Fibroblast of lung (primary cell): ENCODE measurements at regions not wholly inside any gene's neighbourhood (a gene's known extent, or its start where the extent isn't known, plus 50 kb on each side); places are given as distances from the start of the nearest gene placed in this dataset.

ENCODE experiments used
- DNase-seq, 2 donors: peaks; one replicate each; pipeline versions ENCODE4 v3.0.0 to v3.0.0-alpha.2; 2010; ENCODE audit warnings: low read depth in 2 of 2
- H2AFZ ChIP-seq: 2 replicates; pipeline ENCODE4 v1.5.1; 2012; ENCODE audit warnings: low read length, control low read depth, inconsistent platforms
- H3K27ac ChIP-seq: 2 replicates; pipeline ENCODE4 v1.5.1; 2011; ENCODE audit warnings: low read length, control low read depth; ENCODE audit not compliant: insufficient read depth
- H3K27me3 ChIP-seq: 2 replicates; pipeline ENCODE4 v1.5.1; 2011; ENCODE audit warnings: mild to moderate bottlenecking, low read length; ENCODE audit not compliant: control insufficient read depth, insufficient read depth
- H3K36me3 ChIP-seq: 2 replicates; pipeline ENCODE4 v1.5.1; 2011; ENCODE audit warnings: low read length; ENCODE audit not compliant: control insufficient read depth, insufficient read depth
- H3K4me1 ChIP-seq: 2 replicates; pipeline ENCODE4 v1.5.1; 2011; ENCODE audit warnings: low read length; ENCODE audit not compliant: control insufficient read depth, insufficient read depth; ENCODE audit errors: extremely low read depth
- H3K4me2 ChIP-seq: 2 replicates; pipeline ENCODE4 v1.5.1; 2011; ENCODE audit warnings: low read length, control low read depth; ENCODE audit not compliant: insufficient read depth; ENCODE audit errors: extremely low read depth
- H3K4me3 ChIP-seq, 4 experiments: fragments of 200-600 bp in 1 of 4; sonication (generic) in 1 of 4; replicated peaks in 1 of 4; 2 replicates each; pipeline ENCODE4 v1.5.1; 2011 to 2016; ENCODE audit warnings: low read length in 4 of 4, low read depth in 3 of 4, mild to moderate bottlenecking in 3 of 4, control low read depth in 2 of 4, inconsistent platforms in 1 of 4, mixed read lengths in 1 of 4; ENCODE audit not compliant: insufficient read depth in 1 of 4; ENCODE audit errors: control extremely low read depth in 1 of 4
- H3K79me2 ChIP-seq: 2 replicates; pipeline ENCODE4 v1.5.1; 2012; ENCODE audit warnings: mild to moderate bottlenecking, low read length, inconsistent platforms; ENCODE audit not compliant: control insufficient read depth, insufficient read depth
- H3K9ac ChIP-seq: 2 replicates; pipeline ENCODE4 v1.5.1; 2011; ENCODE audit warnings: mild to moderate bottlenecking, low read length, control low read depth; ENCODE audit not compliant: insufficient read depth
- H3K9me3 ChIP-seq: 2 replicates; pipeline ENCODE4 v1.5.1; 2012; ENCODE audit warnings: low read depth, low read length; ENCODE audit not compliant: control insufficient read depth, insufficient read depth
- H4K20me1 ChIP-seq: 2 replicates; pipeline ENCODE4 v1.5.1; 2011; ENCODE audit warnings: low read length; ENCODE audit not compliant: control insufficient read depth, insufficient read depth; ENCODE audit errors: extremely low read depth
- CTCF ChIP-seq, 2 donors: IDR thresholded peaks in 1 of 2; conservative IDR thresholded peaks in 1 of 2; 1 replicate in 1 of 2; 2 replicates in 1 of 2; pipeline ENCODE4 v1.5.1; 2011 to 2012; ENCODE audit warnings: low read length in 2 of 2, control low read depth in 1 of 2, inconsistent platforms in 1 of 2, low read depth in 1 of 2, mild to moderate bottlenecking in 1 of 2
- EZH2 ChIP-seq: IDR thresholded peaks from 2 replicates; pipeline ENCODE4 v1.5.1; 2012; ENCODE audit warnings: low read length, control low read depth, mild to moderate bottlenecking; ENCODE audit errors: missing control alignments

- no peaks in the 10 kb centered on the region for H3K9me3 ChIP-seq
- no peak overlapping the region for H3K4me2 ChIP-seq
Observed at GRCh38 chr16:63982110-63982509, 1139.8 kb downstream of the CDH11 start.

GRCh38 chr16:63981639-63982038 is 1140.2 kb downstream of the CDH11 start:
- no peak for DNase-seq
- no peak overlapping the region for H3K9ac ChIP-seq
- no peaks in the 10 kb centered on the region for H3K4me1 ChIP-seq
- H3K36me3 ChIP-seq, result no peaks in the 10 kb centered on the region
- H4K20me1 ChIP-seq, result no peaks in the 10 kb centered on the region
- TF ChIP-seq CTCF (conservative IDR thresholded peaks at IDR 0.05 in 1 of 2, IDR thresholded peaks at IDR 0.05 in 1 of 2; ENCODE audit: low read depth in 1 of 2, low read length in 2 of 2), result no peak
- no peak for TF ChIP-seq EZH2
- H3K79me2 ChIP-seq, result no peaks in the 10 kb centered on the region
- no peaks in the 10 kb centered on the region for H3K9me3 ChIP-seq
- H3K27me3 ChIP-seq, result no peaks in the 10 kb centered on the region
- no peak overlapping the region for H3K4me2 ChIP-seq
- H3K27ac ChIP-seq, result no peak overlapping the region
- H2AFZ ChIP-seq, result no peak overlapping the region
- H3K4me3 ChIP-seq, result no peak overlapping the region

More at GRCh38 chr16:63982110-63982509, 1139.8 kb downstream of the CDH11 start:
- TF ChIP-seq CTCF (conservative IDR thresholded peaks at IDR 0.05 in 1 of 2, IDR thresholded peaks at IDR 0.05 in 1 of 2; ENCODE audit: low read depth in 1 of 2, low read length in 2 of 2) (no peak), EZH2 (no peak)
- Histone ChIP-seq H3K9ac (no peak overlapping the region), H3K4me3 (no peak overlapping the region), H3K79me2 (no peaks in the 10 kb centered on the region), H2AFZ (no peak overlapping the region), H3K4me1 (no peaks in the 10 kb centered on the region), H3K36me3 (no peaks in the 10 kb centered on the region), H3K27ac (no peak overlapping the region), H3K27me3 (no peaks in the 10 kb centered on the region), H4K20me1 (no peaks in the 10 kb centered on the region)
- no peak for DNase-seq

- Histone ChIP-seq H4K20me1 (no peaks in the 10 kb centered on the region), H3K9me3 (no peaks in the 10 kb centered on the region), H3K27ac (no peak overlapping the region), H3K9ac (no peak overlapping the region), H3K4me3 (no peak overlapping the region), H3K4me2 (no peak overlapping the region), H3K27me3 (no peaks in the 10 kb centered on the region), H3K4me1 (no peaks in the 10 kb centered on the region), H2AFZ (no peak overlapping the region), H3K36me3 (no peaks in the 10 kb centered on the region), H3K79me2 (no peaks in the 10 kb centered on the region)
- DNase-seq, result no peak
- no peak for TF ChIP-seq EZH2
- no peak for TF ChIP-seq CTCF (conservative IDR thresholded peaks at IDR 0.05 in 1 of 2, IDR thresholded peaks at IDR 0.05 in 1 of 2; ENCODE audit: low read depth in 1 of 2, low read length in 2 of 2)
Observed at GRCh38 chr16:63980763-63981162, 1141.1 kb downstream of the CDH11 start.
